SU-DHL-6 (cell line): ENCODE measurements at regions not wholly inside any gene's neighbourhood (a gene's known extent, or its start where the extent isn't known, plus 50 kb on each side); places are given as distances from the start of the nearest gene placed in this dataset.
"Not testable (repeated sequence)": the region's sequence is repeated elsewhere in the genome, so short reads cannot be mapped to it uniquely, and the experiment has no call there.

Source experiments
- H2AFZ ChIP-seq: fragments of 200-600 bp; sonication (generic); 2 replicates; pipeline ENCODE4 v1.6.1; 2014; ENCODE audit warnings: low read depth, mild to moderate bottlenecking, moderate library complexity, mixed read lengths, antibody characterized with exemption, low read length; ENCODE audit not compliant: severe bottlenecking
- H3F3A ChIP-seq: fragments of 200-600 bp; shearing (Covaris generic); 2 replicates; pipeline ENCODE4 v1.6.0; 2016; ENCODE audit warnings: antibody characterized with exemption, mild to moderate bottlenecking; ENCODE audit not compliant: insufficient read depth
- H3K27ac ChIP-seq: fragments of 200-600 bp; sonication (generic); 2 replicates; pipeline ENCODE4 v1.5.1; 2016; ENCODE audit warnings: low read depth, mild to moderate bottlenecking, low read length, moderate library complexity, mixed read lengths
- H3K27me3 ChIP-seq: fragments of 200-600 bp; sonication (generic), shearing (Covaris generic); 2 replicates; pipeline ENCODE4 v1.6.0; 2014; ENCODE audit warnings: mild to moderate bottlenecking, low read length
- H3K36me3 ChIP-seq: fragments of 200-600 bp; sonication (generic); 2 replicates; pipeline ENCODE4 v1.6.1; 2014; ENCODE audit warnings: mild to moderate bottlenecking, low read length, mixed read lengths
- H3K4me2 ChIP-seq: fragments of 300-600, 200-600 bp; shearing (Covaris generic), sonication (generic); 2 replicates; pipeline ENCODE4 v1.6.0; 2014; ENCODE audit warnings: low read length, low read depth, mild to moderate bottlenecking; ENCODE audit not compliant: poor library complexity, severe bottlenecking
- H3K4me3 ChIP-seq: fragments of 200-600 bp; sonication (generic); 2 replicates; pipeline ENCODE4 v1.5.1; 2014; ENCODE audit warnings: antibody characterized with exemption, low read length, mild to moderate bottlenecking, mixed read lengths; ENCODE audit not compliant: insufficient read depth, poor library complexity, severe bottlenecking
- H3K79me2 ChIP-seq: fragments of 200-600 bp; sonication (generic); 2 replicates; pipeline ENCODE4 v1.6.1; 2014; ENCODE audit warnings: mild to moderate bottlenecking, low read length, moderate library complexity; ENCODE audit not compliant: insufficient read depth
- H3K9ac ChIP-seq: fragments of 200-600 bp; sonication (generic); 2 replicates; pipeline ENCODE4 v1.7.0; 2014; ENCODE audit warnings: mild to moderate bottlenecking, low read length
- H3K9me2 ChIP-seq: fragments of 200-600 bp; sonication (generic); replicated peaks from 2 replicates; pipeline ENCODE4 v1.6.1; 2014; ENCODE audit warnings: low read length; ENCODE audit not compliant: insufficient read depth
- H3K9me3 ChIP-seq: fragments of 200-600 bp; sonication (generic); 2 replicates; pipeline ENCODE4 v1.6.1; 2014; ENCODE audit warnings: low read length, mixed read lengths; ENCODE audit not compliant: insufficient read depth
- H4K20me1 ChIP-seq: fragments of 200-600 bp; sonication (generic); 2 replicates; pipeline ENCODE4 v1.6.1; 2014; ENCODE audit warnings: low read depth, mild to moderate bottlenecking, antibody characterized with exemption, low read length, moderate library complexity, mixed read lengths
- CTCF ChIP-seq: fragments of 200-600 bp; sonication (generic); IDR thresholded peaks from one replicate; pipeline ENCODE4 v1.5.1; 2017; ENCODE audit warnings: antibody characterized with exemption, mild to moderate bottlenecking, low read length, moderate library complexity; ENCODE audit not compliant: insufficient read depth, poor library complexity, severe bottlenecking
- EZH2phosphoT487 ChIP-seq: fragments of 200-600 bp; sonication (generic), shearing (Covaris generic); conservative IDR thresholded peaks from 2 replicates; pipeline ENCODE4 v1.6.1; 2018; ENCODE audit warnings: mild to moderate bottlenecking, antibody characterized with exemption, low read length, moderate library complexity, mixed read lengths

GRCh38 chr11:44366026-44366425, 56.1 kb upstream of the ALX4 start:
- TF ChIP-seq EZH2phosphoT487: no peak
- TF ChIP-seq CTCF: no peak
- Histone ChIP-seq H4K20me1 (no peaks in the 10 kb centered on the region), H3F3A (no peaks in the 10 kb centered on the region), H3K9ac (no peak overlapping the region), H3K4me3 (no peak overlapping the region), H2AFZ (no peak overlapping the region), H3K27me3 (no peaks in the 10 kb centered on the region), H3K27ac (no peak overlapping the region), H3K9me3 (no peaks in the 10 kb centered on the region), H3K9me2 (no peaks in the 10 kb centered on the region), H3K4me2 (no peak overlapping the region), H3K36me3 (no peaks in the 10 kb centered on the region), H3K79me2 (no peaks in the 10 kb centered on the region)

DNA sequence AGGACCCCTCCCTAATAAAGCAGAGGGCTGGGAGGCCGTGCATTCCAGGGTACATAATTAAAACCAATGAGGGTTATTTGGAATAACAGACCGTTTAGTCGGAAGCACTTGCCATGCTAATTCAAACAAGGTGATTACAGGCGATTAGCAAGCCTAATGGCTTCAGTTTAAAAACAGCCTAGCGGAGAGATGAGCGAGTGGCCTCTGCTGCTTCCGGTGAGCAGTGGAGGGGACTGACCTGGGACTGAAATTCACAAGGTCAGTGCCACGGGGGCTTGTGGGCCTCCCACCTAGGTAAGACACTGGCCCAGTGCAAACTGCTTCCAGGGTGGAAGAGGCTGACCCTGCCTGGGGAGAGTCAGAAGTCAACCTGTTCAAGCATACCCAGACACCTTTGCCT, 56.8 kb upstream of the ALX4 start:
- no peaks in the 10 kb centered on the region for H4K20me1 ChIP-seq
- H3K79me2 ChIP-seq: no peaks in the 10 kb centered on the region
- no peak overlapping the region for H3K4me2 ChIP-seq
- no peak overlapping the region for H3K27ac ChIP-seq
- no peaks in the 10 kb centered on the region for H3F3A ChIP-seq
- TF ChIP-seq CTCF (no peak), EZH2phosphoT487 (no peak)
- H3K9ac ChIP-seq: no peak overlapping the region
- no peak overlapping the region for H3K4me3 ChIP-seq
- H2AFZ ChIP-seq: no peak overlapping the region
- H3K36me3 ChIP-seq: no peaks in the 10 kb centered on the region
- no peaks in the 10 kb centered on the region for H3K9me2 ChIP-seq
- no peaks in the 10 kb centered on the region for H3K27me3 ChIP-seq
- no peaks in the 10 kb centered on the region for H3K9me3 ChIP-seq

- Histone ChIP-seq H3K9ac (no peak overlapping the region), H3K79me2 (no peaks in the 10 kb centered on the region), H3F3A (no peaks in the 10 kb centered on the region), H3K9me2 (no peaks in the 10 kb centered on the region), H4K20me1 (no peaks in the 10 kb centered on the region), H2AFZ (no peak overlapping the region), H3K27ac (no peak overlapping the region), H3K36me3 (no peaks in the 10 kb centered on the region), H3K4me2 (no peak overlapping the region), H3K4me3 (no peak overlapping the region), H3K27me3 (no peaks in the 10 kb centered on the region), H3K9me3 (no peaks in the 10 kb centered on the region)
- TF ChIP-seq CTCF (no peak), EZH2phosphoT487 (no peak)
Measured at GRCh38 chr11:44367452-44367851, 57.5 kb upstream of the ALX4 start.

DNA sequence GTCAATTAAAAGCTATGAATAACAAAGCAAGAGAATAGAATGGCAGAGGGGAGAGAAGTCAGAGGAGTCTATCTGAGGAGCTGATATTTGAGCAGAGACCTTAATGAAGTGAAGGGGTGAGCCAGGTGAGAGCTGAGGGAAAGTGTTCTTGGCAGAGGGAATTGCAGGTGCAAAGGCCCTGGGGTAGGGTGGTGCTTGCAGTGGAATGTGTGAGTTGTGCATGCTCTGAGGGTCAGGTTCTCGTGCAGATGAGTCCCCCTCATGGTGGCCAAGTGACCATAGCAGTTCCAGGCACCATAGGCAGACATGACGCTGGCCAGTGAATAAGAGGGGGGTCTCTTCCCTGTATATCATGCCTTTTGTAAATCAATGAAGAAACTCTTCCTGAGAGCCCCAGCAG, 58.9 kb upstream of the ALX4 start:
- Histone ChIP-seq H3K79me2 (no peaks in the 10 kb centered on the region), H3K9me3 (no peaks in the 10 kb centered on the region), H2AFZ (no peak overlapping the region), H4K20me1 (no peaks in the 10 kb centered on the region), H3K4me3 (no peak overlapping the region), H3K4me2 (no peak overlapping the region), H3F3A (no peaks in the 10 kb centered on the region), H3K27me3 (no peaks in the 10 kb centered on the region), H3K9me2 (no peaks in the 10 kb centered on the region), H3K9ac (no peak overlapping the region), H3K27ac (no peak overlapping the region), H3K36me3 (no peaks in the 10 kb centered on the region)
- no peak for TF ChIP-seq EZH2phosphoT487
- no peak for TF ChIP-seq CTCF

GRCh38 chr11:44371042-44371441, 61.1 kb upstream of the ALX4 start:
- H3K9me3 ChIP-seq, H3K79me2 ChIP-seq, H3K27ac ChIP-seq, H2AFZ ChIP-seq, H3K9ac ChIP-seq, H4K20me1 ChIP-seq, H3K36me3 ChIP-seq, H3K4me3 ChIP-seq, H3F3A ChIP-seq, H3K4me2 ChIP-seq, H3K27me3 ChIP-seq, H3K9me2 ChIP-seq: not testable (repeated sequence)
